Ovary (tissue), 3 donors: ENCODE measurements at regions not wholly inside any gene's neighbourhood (a gene's known extent, or its start where the extent isn't known, plus 50 kb on each side); places are given as distances from the start of the nearest gene placed in this dataset.
"Not testable (repeated sequence)": the region's sequence is repeated elsewhere in the genome, so short reads cannot be mapped to it uniquely, and the experiment has no call there.

ENCODE experiments used
- CTCF ChIP-seq, 3 donors: fragments of 450-650 bp in 2 of 3; fragments of 200-600 bp in 1 of 3; IDR thresholded peaks; one replicate each; pipeline versions ENCODE4 v1.5.1 to v1.8.0; 2016 to 2022; ENCODE audit warnings: antibody characterized with exemption in 3 of 3, mild to moderate bottlenecking in 1 of 3
- EP300 ChIP-seq: sonication (generic); formaldehyde crosslinking; IDR thresholded peaks from one replicate; pipeline ENCODE4 v1.6.1; 2017; ENCODE audit warnings: antibody characterized with exemption
- POLR2A ChIP-seq: fragments of 450-650 bp; IDR thresholded peaks from one replicate; pipeline ENCODE4 v1.6.1; 2017; ENCODE audit warnings: antibody characterized with exemption, mild to moderate bottlenecking, moderate library complexity
- donor health status: DM: no; HTN: no; CAD: no.

GRCh38 chr2:224215611-224216010 lies 176.5 kb upstream of the SERPINE2 start:
- TF ChIP-seq CTCF (IDR thresholded peaks at IDR 0.05); POLR2A; EP300: not testable (repeated sequence)
